ENCODE measurements at regions not wholly inside any gene's neighbourhood (a gene's known extent, or its start where the extent isn't known, plus 50 kb on each side); places are given as distances from the start of the nearest gene placed in this dataset.

- Histone ChIP-seq H3K9me3 (no peaks in the 10 kb centered on the region), H3K27ac (peak overlapping the region; percentile 54 to 62 (median 58)), H3K27me3 (no peaks in the 10 kb centered on the region), H3K4me1 (peaks cover 0 to 5% (median 2%) of the 10 kb centered on the region in 4 donors), H3K36me3 (no peaks in the 10 kb centered on the region), H3K4me3 (peak overlapping the region in 3 of 4 donors; percentile 20 to 38 (median 38))
- 15% methylated on average over 8 of the region's 8 CpGs for WGBS, 2 donors
- peak; percentile 89 for DNase-seq
- intact Hi-C loops (cut with DNase I), result loop anchor here (5.0 to 10.0 kb wide), 5 partner anchors 146 to 486 kb away; partner anchors contain the start of genes RDX and ZC3H12C
- TF ChIP-seq POLR2A (IDR thresholded peaks at IDR 0.05) (no peak), CTCF (IDR thresholded peaks at IDR 0.05) (peak; percentile 74 to 89 (median 85)), EP300 (IDR thresholded peaks at IDR 0.05) (no peak), POLR2AphosphoS5 (IDR thresholded peaks at IDR 0.05) (peak in 3 of 4 donors; percentile 44 to 52 (median 47))
These were observed 146.8 kb upstream of the ZC3H12C start for GRCh38 chr11:109946322-109946846.

DNA sequence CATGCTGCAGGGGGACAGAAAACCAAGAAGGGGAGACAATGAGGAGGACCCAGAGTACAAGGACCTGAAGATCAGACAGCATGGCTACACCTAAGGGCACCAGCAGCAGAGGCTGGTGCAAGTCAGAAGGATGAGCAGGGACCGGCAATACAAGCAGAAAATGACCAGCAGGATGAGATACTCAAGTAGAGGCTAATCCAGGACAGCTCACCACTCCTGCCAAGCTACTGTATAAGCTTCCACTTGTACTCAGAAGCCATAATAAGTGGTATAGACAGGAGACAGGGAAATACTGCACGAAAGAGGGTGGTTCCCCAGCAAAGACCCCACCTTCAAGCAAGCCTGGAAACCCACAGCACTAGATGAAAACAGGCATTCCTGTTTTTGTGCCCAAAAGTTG lies 138.7 kb upstream of the ZC3H12C start:
- no peak overlapping the region for H3K4me3 ChIP-seq
- no peaks in the 10 kb centered on the region for H3K36me3 ChIP-seq
- H3K27ac ChIP-seq, result no peak overlapping the region
- no peaks in the 10 kb centered on the region for H3K27me3 ChIP-seq
- H3K9me3 ChIP-seq, result no peaks in the 10 kb centered on the region
- WGBS, 2 donors, result 88 to 94% methylated on average over 2 of the region's 2 CpGs
- H3K4me1 ChIP-seq, result no peaks in the 10 kb centered on the region
- TF ChIP-seq POLR2AphosphoS5 (IDR thresholded peaks at IDR 0.05), result no peak
- no peak for TF ChIP-seq POLR2A (IDR thresholded peaks at IDR 0.05)
- intact Hi-C loops (cut with DNase I), result no loop called here
- DNase-seq, result no peak

DNA sequence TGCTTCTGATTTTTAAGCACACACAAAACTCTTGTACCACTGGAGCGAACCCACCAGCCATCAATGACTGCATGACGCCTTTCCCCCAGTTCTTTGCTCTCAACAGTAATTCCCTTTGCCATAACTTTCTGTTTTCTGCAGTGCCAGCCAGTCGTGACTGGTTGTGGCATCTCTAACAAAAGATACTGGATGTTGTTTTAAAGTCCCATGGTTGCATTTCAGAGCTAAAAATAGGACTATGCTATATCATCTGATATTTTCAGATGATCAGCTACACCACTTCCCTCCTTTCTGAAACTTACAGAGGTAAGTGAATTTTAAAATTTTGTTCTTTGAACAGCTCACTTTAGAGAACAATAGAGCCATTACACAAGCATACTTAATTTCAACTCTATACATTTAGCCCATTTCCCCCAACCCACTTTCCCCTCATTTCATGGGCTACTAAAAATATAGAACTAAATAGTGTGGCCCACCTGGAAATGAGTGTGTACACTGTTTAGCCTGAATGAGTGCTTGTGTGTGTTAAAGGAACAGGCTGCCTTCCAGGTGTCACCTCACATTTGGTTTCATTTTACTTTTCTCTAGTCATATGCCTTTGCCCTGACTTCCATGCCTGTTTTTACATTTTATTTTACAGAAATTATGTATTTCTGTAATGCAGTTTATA lies 136.9 kb upstream of the ZC3H12C start:
- Histone ChIP-seq H3K9me3 (no peaks in the 10 kb centered on the region), H3K4me1 (no peaks in the 10 kb centered on the region), H3K36me3 (no peaks in the 10 kb centered on the region), H3K4me3 (no peak overlapping the region), H3K27me3 (no peaks in the 10 kb centered on the region), H3K27ac (no peak overlapping the region)
- TF ChIP-seq POLR2A (IDR thresholded peaks at IDR 0.05), result no peak
- no peak for TF ChIP-seq CTCF (IDR thresholded peaks at IDR 0.05)
- TF ChIP-seq EP300 (IDR thresholded peaks at IDR 0.05), result no peak
- TF ChIP-seq POLR2AphosphoS5 (IDR thresholded peaks at IDR 0.05), result no peak
- intact Hi-C loops (cut with DNase I), result no loop called here
- DNase-seq, result no peak
- WGBS, 2 donors, result 72 to 81% methylated on average over 3 of the region's 3 CpGs

DNA sequence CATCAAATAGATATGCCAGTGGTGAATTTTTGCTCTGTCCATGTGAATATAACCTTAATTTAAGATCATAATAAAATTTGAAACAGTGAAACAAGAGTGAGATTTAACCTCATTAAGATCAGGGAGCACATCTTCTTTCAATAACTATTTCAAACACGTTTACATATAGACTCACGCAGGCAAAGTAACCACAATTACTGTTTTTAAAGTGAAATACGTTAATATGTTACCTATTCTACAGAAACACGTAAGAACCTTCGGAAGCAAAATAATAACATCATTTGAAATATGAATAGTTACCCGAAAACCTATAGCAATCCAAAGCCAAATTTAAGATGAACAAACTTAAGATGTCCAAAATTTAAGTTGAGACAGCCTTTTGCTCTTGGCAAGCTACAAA lies 136.2 kb upstream of the ZC3H12C start:
- intact Hi-C loops (cut with DNase I), result no loop called here
- 75 to 87% methylated on average over 6 of the region's 6 CpGs for WGBS, 2 donors
- Histone ChIP-seq H3K9me3 (no peaks in the 10 kb centered on the region), H3K27ac (no peak overlapping the region), H3K4me3 (no peak overlapping the region), H3K36me3 (no peaks in the 10 kb centered on the region), H3K27me3 (no peaks in the 10 kb centered on the region), H3K4me1 (no peaks in the 10 kb centered on the region)
- no peak for DNase-seq
- TF ChIP-seq EP300 (IDR thresholded peaks at IDR 0.05), result no peak
- no peak for TF ChIP-seq POLR2AphosphoS5 (IDR thresholded peaks at IDR 0.05)
- TF ChIP-seq POLR2A (IDR thresholded peaks at IDR 0.05), result no peak
- no peak for TF ChIP-seq CTCF (IDR thresholded peaks at IDR 0.05)

- no peak overlapping the region for H3K4me3 ChIP-seq
- H3K9me3 ChIP-seq, result no peaks in the 10 kb centered on the region
- DNase-seq, result no peak
- TF ChIP-seq CTCF (IDR thresholded peaks at IDR 0.05) (no peak), EP300 (IDR thresholded peaks at IDR 0.05) (no peak), POLR2AphosphoS5 (IDR thresholded peaks at IDR 0.05) (no peak), POLR2A (IDR thresholded peaks at IDR 0.05) (no peak)
- H3K27me3 ChIP-seq, result no peaks in the 10 kb centered on the region
- intact Hi-C loops (cut with DNase I), result no loop called here
- no peaks in the 10 kb centered on the region for H3K4me1 ChIP-seq
- H3K27ac ChIP-seq, result no peak overlapping the region
- no peaks in the 10 kb centered on the region for H3K36me3 ChIP-seq
These were observed 135.6 kb upstream of the ZC3H12C start for GRCh38 chr11:109957601-109958000.
